IMR-90 (cell line): ENCODE measurements at regions not wholly inside any gene's neighbourhood (a gene's known extent, or its start where the extent isn't known, plus 50 kb on each side); places are given as distances from the start of the nearest gene placed in this dataset.

Experiments
- TF ChIP-seq, protein P1 (sequence below): fragments of 150-350 bp; IDR thresholded peaks from 2 replicates; pipeline ENCODE4 v1.6.1; 2017; ENCODE audit warnings: mild to moderate bottlenecking, antibody characterized with exemption, low read length, low read depth
- TF ChIP-seq, protein P2 (sequence below): conservative IDR thresholded peaks from 2 replicates; pipeline ENCODE4 v1.5.1; 2012; ENCODE audit warnings: mild to moderate bottlenecking, low read depth, low read length, improper control_type of control experiment

DNA sequence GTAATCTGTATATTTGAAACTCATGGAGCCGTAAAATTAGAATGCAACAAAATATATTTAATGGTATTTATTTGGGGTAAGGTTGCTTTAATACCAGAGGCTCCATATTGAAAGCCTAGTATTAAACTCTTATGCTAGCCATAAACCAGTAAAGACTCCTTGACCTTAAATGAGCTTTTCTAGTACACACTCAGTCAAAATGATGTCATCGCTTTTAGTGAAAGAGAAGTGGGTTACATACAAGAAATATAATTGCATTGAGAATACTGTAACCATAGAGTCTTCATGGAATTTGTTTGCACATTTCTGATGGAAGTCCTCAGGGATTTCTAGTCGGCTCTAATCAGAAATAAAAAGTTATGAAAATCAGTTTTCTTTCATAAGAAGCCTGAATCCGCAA, 757.6 kb downstream of the GBE1 start:
- TF ChIP-seq, protein P1, sequence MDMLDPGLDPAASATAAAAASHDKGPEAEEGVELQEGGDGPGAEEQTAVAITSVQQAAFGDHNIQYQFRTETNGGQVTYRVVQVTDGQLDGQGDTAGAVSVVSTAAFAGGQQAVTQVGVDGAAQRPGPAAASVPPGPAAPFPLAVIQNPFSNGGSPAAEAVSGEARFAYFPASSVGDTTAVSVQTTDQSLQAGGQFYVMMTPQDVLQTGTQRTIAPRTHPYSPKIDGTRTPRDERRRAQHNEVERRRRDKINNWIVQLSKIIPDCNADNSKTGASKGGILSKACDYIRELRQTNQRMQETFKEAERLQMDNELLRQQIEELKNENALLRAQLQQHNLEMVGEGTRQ, result no peak
- TF ChIP-seq, protein P2, sequence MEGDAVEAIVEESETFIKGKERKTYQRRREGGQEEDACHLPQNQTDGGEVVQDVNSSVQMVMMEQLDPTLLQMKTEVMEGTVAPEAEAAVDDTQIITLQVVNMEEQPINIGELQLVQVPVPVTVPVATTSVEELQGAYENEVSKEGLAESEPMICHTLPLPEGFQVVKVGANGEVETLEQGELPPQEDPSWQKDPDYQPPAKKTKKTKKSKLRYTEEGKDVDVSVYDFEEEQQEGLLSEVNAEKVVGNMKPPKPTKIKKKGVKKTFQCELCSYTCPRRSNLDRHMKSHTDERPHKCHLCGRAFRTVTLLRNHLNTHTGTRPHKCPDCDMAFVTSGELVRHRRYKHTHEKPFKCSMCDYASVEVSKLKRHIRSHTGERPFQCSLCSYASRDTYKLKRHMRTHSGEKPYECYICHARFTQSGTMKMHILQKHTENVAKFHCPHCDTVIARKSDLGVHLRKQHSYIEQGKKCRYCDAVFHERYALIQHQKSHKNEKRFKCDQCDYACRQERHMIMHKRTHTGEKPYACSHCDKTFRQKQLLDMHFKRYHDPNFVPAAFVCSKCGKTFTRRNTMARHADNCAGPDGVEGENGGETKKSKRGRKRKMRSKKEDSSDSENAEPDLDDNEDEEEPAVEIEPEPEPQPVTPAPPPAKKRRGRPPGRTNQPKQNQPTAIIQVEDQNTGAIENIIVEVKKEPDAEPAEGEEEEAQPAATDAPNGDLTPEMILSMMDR, result no peak
